Keratinocyte (primary cell): ENCODE measurements at regions not wholly inside any gene's neighbourhood (a gene's known extent, or its start where the extent isn't known, plus 50 kb on each side); places are given as distances from the start of the nearest gene placed in this dataset.

Experiments used
- CTCF ChIP-seq, 3 experiments: IDR thresholded peaks in 1 of 3; conservative IDR thresholded peaks in 1 of 3; optimal IDR thresholded peaks in 1 of 3; 2 replicates in 2 of 3; 3 replicates in 1 of 3; pipeline versions ENCODE3 to v1.5.1; 2011; ENCODE audit warnings: low read length in 3 of 3, mild to moderate bottlenecking in 3 of 3, moderate library complexity in 2 of 3, control low read depth in 1 of 3, inconsistent platforms in 1 of 3; ENCODE audit not compliant: insufficient read depth in 2 of 3; ENCODE audit errors: extremely low read depth in 1 of 3
- EZH2 ChIP-seq: IDR thresholded peaks from one replicate; pipeline ENCODE4 v1.6.1; 2012; ENCODE audit warnings: inconsistent platforms, mild to moderate bottlenecking, low read length, moderate library complexity

GRCh38 chr3:180184816-180185215 is 148.1 kb upstream of the PEX5L start:
- TF ChIP-seq EZH2: no peak
- no peak for TF ChIP-seq CTCF (optimal IDR thresholded peaks at IDR 0.05 in 1 of 3, IDR thresholded peaks at IDR 0.05 in 1 of 3, conservative IDR thresholded peaks at IDR 0.05 in 1 of 3; ENCODE audit: extremely low read depth in 1 of 3, insufficient read depth in 2 of 3, low read length in 3 of 3)
